Medulla oblongata (tissue), 1 donor: ENCODE measurements at regions not wholly inside any gene's neighbourhood (a gene's known extent, or its start where the extent isn't known, plus 50 kb on each side); places are given as distances from the start of the nearest gene placed in this dataset.

Source experiments
- DNase-seq: peaks from one replicate; pipeline ENCODE4 v3.0.0-alpha.2; 2015; ENCODE audit errors: extremely low spot score

DNA sequence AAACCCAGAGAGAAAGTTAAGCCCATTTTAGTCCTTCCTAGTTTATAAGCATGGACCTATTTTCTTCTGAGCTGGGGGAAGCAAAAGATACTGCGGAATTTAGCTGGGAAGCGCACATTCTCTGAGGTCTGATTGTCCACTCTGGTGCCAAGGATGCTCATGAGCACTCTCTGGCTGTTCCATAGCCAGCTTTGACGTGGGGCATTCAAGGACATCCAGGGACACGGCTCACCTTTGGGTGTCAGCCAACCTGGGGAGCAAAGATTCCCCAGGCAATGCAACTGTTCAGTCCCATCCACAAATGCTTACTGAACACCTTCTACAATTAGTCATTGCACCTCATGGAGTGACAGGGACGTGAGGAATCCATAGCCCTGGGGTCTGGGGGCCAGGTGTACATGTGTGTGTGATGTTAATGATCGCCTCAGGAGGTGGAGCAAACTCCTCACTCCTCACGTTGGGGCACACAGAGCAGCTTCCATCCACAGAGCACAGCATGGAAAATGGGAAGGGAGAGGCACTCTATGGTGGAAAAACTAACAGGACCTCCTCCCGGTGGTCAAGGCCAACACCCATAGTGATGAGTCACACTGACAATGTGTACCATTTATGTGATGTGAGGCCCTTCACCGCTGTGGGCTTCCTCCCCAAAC is 67.5 kb upstream of the IGFBP3 start:
- no peak for DNase-seq

DNA sequence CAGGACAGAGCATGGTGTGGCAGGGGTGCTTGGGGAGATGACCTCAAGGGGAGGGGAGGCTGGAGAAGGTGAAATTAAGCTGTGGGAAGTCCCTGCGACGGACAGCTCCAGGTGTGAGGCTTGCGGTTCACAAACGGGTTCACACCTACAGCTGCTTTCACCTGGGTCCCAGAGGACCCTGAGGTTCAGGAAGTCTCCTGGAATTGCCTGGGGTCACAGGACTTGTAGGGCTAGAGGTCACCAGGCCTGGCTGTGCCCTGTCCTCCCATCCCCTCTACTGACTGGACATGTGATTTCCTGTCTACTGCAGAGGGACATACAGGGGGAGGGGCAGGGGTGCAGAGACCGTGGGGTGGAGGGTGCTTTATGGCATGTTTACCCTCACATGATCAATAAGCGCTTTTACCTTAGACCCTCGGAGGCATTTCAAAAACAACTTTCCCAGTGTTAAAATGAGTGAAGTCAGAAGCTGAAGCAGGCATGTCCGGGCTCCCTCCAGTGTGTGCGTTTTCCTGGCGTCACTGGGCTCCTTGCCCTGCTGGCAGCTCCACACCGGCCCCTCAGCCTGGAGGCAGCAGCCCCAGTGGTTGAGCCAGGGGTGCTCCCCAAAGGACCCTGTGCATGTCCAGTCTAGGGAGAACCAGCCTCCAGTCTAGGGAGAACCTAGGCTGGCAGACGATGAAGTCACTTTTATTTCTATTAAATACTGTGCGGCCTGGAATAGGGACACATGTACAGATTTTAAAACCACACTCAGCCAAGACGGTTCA is 66.6 kb upstream of the IGFBP3 start:
- DNase-seq = no peak

DNA sequence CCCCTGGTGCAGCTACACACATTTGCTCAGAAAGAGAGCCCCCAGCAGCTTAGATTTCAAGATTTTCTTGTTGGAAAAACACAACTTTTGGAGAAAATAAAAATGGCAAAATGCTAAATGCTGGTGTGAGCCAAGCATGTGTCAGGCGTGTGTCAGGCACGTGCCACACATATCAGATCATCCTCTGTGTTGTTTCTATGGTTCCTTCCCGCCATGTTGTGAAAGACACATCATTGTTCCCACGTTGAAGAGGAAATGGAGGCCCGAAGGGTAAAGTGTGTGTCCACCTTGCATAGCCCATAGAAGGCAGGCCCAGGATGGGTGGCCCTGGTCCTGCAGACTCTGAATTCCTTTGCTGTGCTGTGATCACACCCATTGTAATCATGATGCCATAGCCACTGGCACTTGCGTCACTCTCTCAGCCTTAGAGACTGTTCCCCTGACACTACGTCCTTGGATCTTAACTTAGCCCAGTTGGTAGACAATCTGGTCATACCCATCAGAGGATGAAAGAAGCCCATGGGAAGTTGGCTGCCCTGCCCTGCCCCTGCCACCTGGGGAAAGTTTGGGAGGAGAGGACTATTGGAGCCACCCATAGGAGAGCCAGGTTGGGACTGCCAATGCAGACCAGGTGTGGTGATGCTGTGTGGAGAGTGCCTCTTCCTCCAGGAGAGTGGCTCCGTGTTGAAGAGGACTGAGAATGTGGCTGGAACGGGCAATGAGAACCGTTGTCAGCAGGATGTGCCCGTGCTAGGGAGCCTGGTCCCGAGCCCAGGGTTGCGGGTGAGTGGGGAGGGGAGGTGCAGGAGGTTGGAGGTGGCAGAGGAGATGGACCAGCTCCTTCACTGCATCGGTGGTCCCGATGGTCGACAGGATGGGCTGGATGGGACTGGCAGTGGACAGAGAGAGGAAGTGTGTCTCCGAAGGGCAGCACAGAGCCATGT is 65.6 kb upstream of the IGFBP3 start:
- DNase-seq = no peak

DNA sequence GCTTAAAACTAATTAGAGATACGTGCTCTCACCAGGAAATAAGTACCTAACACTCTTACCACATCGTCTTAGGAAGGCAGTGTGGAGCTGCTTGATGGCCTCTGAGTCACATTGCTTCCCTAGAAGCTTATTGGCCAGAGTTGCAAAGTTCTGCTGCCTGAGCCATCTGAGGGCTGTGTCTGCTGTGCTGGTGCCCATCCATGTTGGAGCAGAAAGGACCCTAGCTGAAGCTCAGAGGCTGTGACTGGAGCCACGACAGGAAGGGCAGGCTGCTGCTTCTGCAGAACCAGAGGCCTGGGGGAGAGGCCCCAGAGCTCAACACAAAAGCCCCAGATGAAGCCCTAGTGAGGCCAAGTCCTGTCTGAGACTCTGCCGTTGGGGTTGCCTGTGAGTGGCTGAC is 64.8 kb upstream of the IGFBP3 start:
- no peak for DNase-seq

DNA sequence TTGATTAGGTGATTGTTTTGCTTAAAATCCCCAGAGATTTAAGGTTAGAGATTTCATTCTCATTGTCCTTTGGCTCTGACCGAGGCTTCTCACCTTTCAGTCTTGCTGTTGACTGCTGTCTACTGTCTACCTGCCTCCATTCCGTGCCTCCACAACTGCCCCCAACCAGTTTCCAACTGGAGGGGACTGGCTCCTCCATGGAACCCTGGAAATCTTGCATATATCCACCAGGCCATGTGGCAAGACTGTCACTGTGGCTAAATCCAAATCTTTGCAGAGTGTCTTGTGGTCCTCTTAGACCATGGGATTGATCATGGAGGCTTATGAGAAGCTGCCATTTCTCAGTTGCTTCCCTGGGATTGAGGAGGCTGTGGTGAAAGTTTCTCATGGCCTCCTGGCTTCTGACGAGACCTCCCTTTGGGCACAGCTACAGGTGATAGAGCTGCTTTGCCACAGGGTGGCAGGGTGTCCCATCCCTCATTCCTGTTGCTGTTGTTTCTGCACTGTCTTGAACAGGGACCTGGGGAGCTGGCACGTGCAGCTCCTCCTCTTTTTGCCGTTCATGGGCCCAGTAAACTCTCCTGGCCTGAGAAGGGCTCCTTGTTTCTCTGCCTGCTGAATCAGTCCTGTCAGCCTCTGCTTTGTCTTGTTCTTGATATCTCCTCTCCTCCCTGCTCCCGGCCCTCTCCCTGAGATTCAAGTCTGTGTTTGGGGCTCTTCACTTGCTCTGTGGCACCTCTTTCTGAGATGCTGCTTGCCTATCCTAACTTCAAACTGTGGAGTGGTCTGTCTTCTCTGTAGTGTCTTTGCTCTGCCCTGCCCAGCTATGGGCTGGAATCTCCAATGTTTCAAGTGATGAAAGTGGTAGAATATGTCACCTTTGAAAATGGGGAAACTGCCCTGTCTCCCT is 63.6 kb upstream of the IGFBP3 start:
- no peak for DNase-seq

DNA sequence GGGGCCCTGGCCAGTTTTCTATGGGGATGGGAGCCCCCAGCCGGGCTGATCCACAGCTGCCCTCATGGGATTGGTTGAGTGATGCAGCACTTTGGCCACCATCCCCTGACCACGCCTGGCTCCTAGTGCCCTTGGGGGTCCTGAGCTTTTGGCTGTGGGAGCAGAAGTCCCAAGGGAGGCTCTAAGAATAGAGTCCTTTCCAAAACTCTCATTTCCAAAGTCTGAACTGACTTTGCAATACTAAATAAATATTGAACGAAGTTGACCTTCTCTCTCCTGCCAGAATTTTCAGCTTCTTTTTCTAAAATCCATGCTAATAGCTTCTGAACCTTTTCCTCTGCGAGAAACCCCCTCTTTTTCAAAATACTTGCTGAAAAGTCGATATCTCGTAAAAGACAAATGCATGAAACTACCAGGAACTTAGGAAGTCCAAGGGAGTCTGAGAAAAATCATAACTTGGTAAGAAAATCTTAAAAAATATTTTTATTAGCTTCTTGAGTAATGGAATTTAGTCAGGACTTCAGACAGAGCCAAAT is 62.7 kb upstream of the IGFBP3 start:
- DNase-seq = no peak

DNA sequence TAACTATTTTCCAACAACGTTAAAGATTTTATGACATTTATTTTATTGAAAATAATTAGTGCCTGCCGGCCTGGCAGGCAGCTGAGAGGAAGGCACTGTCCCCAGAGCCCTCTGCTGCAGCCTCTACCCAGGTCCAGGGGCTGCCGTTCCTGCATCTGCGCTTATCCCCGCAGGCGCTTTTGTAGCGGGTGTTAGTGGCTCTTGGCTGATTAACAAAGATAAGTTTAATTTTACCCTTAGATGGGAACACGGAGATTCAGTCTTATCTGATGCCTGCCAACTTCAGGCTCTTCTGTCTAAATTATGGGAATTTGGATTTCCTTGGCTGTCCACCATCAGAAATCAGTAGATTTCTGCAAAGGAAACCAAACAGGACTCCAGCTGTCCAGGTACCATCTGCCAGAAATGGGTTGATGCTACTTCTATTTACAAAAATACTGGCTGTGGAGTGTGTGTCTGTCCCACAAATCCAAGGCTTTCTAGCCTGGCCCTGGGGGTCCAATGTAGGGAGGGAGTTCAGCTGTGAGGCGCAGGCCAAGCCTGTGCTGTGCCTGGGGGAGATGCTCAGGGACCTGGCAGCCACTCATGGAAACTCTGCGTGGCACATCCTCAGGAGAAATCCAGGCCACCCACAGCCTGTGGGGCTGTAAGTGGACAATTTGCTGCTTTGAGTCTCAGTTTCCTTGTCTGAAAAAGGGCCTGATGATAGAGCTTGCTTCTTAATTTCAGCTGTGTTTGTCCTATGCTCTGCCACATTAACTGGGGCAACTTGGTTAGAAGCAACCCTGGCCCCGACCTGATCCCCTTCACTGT is 62.0 kb upstream of the IGFBP3 start:
- DNase-seq = no peak

DNA sequence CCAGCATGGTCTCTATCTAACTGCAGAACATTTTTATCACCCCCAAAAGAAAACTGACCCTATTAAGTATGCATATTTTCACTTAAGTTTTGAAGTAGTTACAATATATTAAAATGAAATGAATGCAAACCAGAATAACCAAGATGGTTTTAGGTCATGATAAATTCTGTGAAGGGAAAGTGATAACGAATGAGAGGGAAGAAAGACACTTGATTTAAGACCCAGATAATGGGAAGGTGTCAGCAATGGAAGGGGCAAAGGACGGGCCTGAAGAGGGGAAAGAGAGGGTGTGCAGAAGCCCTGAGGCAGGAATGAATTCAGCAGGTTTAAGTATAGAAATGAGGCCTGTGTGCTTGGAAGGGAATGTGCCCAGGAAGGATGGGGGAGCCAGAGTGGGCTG is 61.1 kb upstream of the IGFBP3 start:
- DNase-seq = no peak

DNA sequence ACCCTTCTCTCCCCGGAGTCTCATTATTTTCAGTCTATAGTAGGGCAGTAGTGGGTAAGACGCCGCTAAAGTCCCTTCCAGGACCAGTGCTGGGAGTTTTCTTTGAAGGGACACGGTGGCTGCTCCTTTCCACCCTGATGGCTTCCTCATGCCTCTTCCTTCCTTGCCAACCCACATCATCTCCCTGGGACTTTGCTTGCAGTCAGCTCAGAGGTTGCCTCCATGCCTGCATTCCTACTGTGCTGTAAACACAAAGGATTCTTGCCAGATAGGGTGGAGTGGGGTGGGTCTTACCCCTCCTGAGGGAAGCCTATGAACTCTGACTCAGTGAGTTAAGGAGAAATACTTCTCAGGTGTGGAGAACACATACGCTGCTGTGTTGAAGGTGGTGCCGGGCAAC is 59.9 kb upstream of the IGFBP3 start:
- DNase-seq = no peak

DNA sequence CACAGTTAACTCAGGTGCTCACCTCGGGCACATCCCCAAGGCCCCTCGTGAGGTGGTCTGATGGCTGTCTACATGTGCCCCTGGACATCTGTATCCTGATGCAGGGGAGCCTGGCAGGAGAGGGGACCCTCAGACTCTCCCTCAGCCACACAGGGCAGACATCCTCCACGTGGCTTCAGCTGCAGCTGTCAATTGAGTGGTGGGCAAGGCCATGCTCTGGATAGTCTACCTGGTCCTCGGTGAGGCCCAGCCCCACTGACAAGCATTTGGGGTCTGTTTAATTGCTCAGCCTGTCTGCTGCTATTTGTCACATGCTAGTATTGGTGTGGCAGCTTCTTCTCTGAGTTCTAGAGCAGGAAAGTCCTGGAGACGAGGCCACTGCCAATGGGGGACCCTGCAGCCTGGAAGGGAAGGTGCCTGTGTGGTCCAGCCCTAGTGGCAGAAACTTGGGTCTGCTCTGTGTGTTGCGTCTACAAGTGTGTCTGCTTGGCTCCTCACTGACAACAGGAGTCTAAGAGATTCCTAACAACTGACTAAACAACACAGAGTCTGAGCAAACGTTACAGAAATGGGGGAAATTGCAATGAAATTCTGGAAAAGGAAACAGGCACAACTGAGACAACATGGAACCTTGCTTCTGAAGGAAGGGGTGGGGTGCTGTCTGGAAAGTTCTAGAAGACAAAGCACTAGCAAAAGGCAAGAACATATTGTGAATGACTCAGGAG is 59.3 kb upstream of the IGFBP3 start:
- no peak for DNase-seq

DNA sequence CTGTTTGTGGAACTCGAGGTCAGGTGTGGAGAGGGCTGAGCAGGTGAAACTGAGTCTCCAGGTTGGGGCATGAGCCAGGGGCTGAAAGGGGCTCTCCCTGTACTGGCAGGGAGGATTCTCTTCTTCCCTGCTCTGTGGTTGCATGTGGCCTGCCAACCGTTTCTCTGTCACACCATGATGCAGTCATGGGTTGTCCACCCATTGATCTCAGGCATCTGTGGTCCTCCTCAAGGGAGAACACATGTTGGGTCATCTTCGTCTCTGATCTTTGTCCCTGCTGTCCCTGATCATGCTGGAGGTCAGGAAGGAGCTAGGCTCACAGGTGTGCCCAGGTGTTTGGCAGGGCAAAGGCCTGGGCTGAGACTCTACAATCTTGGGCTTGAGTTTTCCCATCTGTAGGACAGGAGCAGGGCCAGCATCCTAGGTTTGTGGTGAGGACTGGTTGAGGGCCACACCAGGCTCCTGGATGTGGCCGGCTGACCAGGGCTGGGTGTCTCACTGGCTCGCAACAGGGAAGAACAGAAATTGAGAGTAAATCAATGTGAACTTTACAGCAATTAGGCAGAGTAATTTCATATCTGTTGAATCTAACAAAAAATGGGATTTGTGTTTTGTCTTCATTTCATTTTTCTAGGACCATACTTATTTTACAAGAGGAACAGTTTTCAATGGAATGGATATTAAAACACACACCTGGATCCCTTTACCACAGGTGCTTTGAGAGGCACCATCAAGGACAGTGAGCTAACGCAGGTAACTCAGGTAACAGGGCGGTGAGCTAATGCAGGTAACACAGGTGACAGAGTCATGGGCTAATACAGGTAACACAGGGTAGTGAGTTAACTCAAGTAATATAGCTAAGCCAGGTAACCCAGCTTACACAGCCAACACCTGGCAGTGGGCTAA is 58.5 kb upstream of the IGFBP3 start:
- no peak for DNase-seq

DNA sequence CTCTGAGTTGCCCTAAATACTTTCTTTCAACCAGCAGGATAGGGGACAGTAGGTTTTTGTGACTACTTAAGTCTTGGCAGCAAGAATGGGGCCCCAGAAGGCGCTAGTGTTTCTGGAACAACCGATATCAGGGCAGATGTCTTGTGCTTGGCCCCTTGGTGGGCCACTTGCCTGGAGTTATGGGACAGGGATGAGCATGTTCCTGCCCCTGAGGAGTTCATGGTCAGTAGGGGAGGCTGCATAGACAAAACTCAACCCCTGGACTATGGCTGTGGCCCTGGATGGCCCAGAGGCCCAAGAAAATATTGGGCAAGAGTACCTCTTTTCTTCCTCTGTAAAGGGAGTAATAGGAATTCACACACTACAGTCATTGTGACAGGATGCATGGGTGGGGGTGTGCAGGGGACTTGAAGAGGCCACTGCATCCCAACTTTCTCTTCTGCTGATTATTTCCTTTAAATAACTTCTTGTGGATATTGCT is 57.7 kb upstream of the IGFBP3 start:
- no peak for DNase-seq

DNA sequence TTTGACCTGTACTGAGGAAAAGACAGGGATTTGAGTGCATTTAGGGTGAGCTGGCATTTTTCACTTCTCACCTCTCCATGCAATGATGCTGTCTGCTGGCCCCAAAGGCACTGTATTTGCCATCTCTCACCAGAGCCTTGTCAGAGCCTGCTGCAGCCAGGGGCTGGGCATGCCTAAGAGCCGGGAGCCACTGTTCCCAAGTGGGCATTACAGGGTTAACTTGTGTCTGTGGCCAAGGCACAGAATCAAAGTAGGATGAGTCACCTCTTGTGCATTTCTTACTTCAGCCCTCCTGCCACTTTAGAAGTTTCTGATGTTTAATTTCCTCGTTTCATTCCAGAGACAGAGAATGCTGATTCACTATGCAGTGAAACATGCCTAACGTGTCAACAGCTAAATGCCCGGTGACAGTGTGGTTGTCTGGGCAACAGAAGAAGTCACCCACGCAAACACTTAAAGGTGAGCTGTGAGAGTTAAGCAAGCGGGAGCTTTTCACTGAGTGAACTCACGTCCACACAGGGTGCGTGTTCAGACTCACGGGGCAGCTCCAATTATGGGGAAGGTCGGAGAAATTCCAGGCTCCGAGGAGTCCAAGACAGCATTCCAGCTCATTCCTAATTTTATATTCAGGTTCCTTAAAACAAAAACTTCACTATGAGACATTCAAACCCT is 57.1 kb upstream of the IGFBP3 start:
- no peak for DNase-seq

DNA sequence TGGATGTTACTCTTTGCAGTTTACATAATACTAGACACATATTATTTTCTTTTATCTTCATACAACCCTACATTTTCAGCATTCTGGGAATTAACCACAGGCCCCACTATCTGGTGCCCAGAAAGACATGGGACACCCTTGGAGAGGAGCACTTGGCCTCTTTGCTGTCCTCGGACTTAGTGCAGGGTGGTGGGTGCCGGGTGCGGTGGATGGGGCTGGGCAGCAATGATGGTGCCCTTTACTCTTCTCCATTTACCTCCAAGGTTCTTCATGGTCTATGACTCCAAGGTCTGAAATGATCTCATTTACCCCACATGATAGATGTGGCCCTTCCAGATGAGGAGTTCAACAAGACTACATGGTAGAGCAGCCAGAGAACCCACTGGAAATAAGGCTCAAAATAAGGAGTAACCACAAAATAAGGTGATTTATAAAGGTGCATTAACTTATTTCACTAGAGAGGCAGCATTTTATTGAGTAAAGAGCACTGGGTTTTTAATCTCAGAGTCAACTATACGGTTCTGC is 56.2 kb upstream of the IGFBP3 start:
- DNase-seq = no peak

DNA sequence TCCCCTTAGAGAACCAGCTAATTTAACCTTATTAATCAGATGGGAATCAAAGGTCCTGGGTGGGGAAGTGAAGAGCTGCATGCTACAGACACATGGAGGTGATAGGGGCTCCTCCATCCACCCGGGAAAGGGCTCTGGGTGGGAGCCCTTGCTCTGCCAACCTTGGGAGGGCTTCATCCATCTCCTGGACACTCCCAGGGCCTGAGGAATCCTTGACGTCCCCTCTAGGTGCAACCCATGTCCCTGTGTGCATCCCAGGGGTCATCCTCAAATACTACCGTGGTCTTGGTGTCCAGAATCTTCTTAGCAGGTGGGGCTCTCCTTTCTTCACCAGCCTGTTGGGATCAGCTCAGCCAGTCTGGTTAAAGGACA is 55.4 kb upstream of the IGFBP3 start:
- DNase-seq = no peak

DNA sequence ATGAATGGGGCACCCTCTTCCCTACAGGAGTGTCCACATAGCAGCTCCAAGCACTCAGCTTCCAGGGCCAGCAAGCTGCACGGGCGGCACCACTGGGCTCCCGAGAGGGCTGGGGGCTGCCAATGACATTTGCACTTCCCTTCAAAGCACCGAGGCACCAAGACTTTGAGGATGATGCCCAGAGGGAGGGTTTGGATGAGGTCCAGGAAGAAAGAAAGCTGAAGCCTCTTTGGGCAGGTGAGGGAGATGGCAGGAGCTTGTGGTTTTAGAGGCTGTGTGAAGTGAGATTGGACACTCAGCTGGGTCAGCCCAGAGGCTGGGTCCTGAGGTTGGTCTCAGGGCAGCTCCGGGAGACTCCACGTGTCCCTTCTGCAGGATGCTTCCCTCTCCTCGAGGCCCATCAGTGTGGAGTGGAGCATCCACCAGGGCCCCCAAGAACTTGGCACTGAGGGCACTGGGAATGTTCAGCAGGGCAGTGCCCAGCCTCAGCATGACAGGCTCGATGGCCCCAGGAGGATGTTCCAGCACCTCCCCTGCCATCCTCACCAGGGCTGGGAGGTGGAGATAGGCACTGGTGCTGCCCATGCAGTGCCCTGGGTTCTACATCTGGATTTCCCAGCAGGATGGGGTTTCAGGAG is 54.9 kb upstream of the IGFBP3 start:
- no peak for DNase-seq

DNA sequence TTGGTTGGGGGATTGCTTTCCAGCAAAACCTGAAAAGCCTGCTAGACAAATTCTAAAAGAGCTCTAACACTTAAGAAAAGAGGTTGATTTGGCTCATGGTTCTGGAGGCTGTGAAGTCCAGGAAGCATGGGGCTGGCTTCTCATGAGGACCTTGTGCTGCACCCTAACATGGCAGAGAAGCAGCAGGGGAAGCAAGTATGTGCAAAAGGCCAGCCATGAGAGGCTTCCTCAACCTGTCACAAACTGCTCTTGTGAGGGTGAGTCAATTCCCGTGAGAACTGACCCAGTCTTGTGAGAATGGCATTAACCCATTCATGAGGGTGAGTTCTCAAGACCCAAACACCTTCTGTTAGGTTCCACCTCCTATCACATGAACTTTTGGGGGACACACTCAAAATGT is 54.3 kb upstream of the IGFBP3 start:
- DNase-seq = no peak
